H9 (cell line): ENCODE measurements at regions not wholly inside any gene's neighbourhood (a gene's known extent, or its start where the extent isn't known, plus 50 kb on each side); places are given as distances from the start of the nearest gene placed in this dataset.

ENCODE experiments used
- DNase-seq: peaks from one replicate; pipeline ENCODE4 v3.0.0-alpha.2; 2017
- H2AFZ ChIP-seq: one replicate; pipeline ENCODE4 v1.6.1; 2013; ENCODE audit warnings: mild to moderate bottlenecking, low read length, control low read depth, moderate library complexity
- H2AK5ac ChIP-seq: 2 replicates; pipeline ENCODE4 v1.6.1; 2013; ENCODE audit warnings: low read length, control low read depth, mixed read lengths; ENCODE audit not compliant: insufficient read length
- H2BK120ac ChIP-seq: one replicate; pipeline ENCODE4 v1.6.1; 2013; ENCODE audit warnings: low read depth, mild to moderate bottlenecking, low read length, control low read depth, inconsistent platforms; ENCODE audit not compliant: poor library complexity, severe bottlenecking
- H2BK12ac ChIP-seq: 2 replicates; pipeline ENCODE4 v1.6.1; 2013; ENCODE audit warnings: low read length, control low read depth, mixed read lengths, low read depth; ENCODE audit not compliant: insufficient read length
- H2BK15ac ChIP-seq: 2 replicates; pipeline ENCODE4 v1.6.1; 2013; ENCODE audit warnings: low read depth, low read length, control low read depth
- H2BK20ac ChIP-seq: one replicate; pipeline ENCODE4 v1.6.1; 2013; ENCODE audit warnings: low read depth, mild to moderate bottlenecking, low read length, control low read depth, inconsistent platforms; ENCODE audit not compliant: poor library complexity, severe bottlenecking
- H2BK5ac ChIP-seq: 2 replicates; pipeline ENCODE4 v1.6.1; 2013; ENCODE audit warnings: low read length, control low read depth, mixed read lengths; ENCODE audit not compliant: insufficient read length
- H3K14ac ChIP-seq: 2 replicates; pipeline ENCODE4 v1.6.1; 2013; ENCODE audit warnings: low read length, control low read depth; ENCODE audit not compliant: insufficient read depth
- H3K18ac ChIP-seq: 2 replicates; pipeline ENCODE4 v1.6.1; 2013; ENCODE audit warnings: low read depth, mild to moderate bottlenecking, mixed read lengths, low read length, control low read depth; ENCODE audit not compliant: insufficient read length
- H3K23ac ChIP-seq: 2 replicates; pipeline ENCODE4 v1.6.1; 2013; ENCODE audit warnings: low read length, control low read depth, mixed read lengths, low read depth; ENCODE audit not compliant: insufficient read length
- H3K23me2 ChIP-seq: 2 replicates; pipeline ENCODE4 v1.6.1; 2013; ENCODE audit warnings: low read depth, mild to moderate bottlenecking, mixed read lengths, low read length, control low read depth; ENCODE audit not compliant: insufficient read length, poor library complexity, severe bottlenecking
- H3K27ac ChIP-seq: 2 replicates; pipeline ENCODE4 v1.5.1; 2013; ENCODE audit warnings: low read length, control low read depth, mixed read lengths, low read depth; ENCODE audit not compliant: insufficient read length
- H3K27me3 ChIP-seq: 2 replicates; pipeline ENCODE4 v1.6.1; 2013; ENCODE audit warnings: low read length, control low read depth, inconsistent platforms; ENCODE audit not compliant: insufficient read depth
- H3K4ac ChIP-seq: 2 replicates; pipeline ENCODE4 v1.6.1; 2013; ENCODE audit warnings: low read depth, mild to moderate bottlenecking, control low read depth, inconsistent platforms, low read length, moderate library complexity
- H3K4me1 ChIP-seq: 2 replicates; pipeline ENCODE4 v1.6.1; 2013; ENCODE audit warnings: low read length, control low read depth, inconsistent platforms; ENCODE audit not compliant: insufficient read depth
- H3K4me2 ChIP-seq: 2 replicates; pipeline ENCODE4 v1.6.1; 2013; ENCODE audit warnings: low read length, control low read depth, mixed read lengths; ENCODE audit not compliant: insufficient read length, insufficient read depth
- H3K56ac ChIP-seq: 2 replicates; pipeline ENCODE4 v1.6.1; 2013; ENCODE audit warnings: low read depth, mild to moderate bottlenecking, mixed read lengths, low read length, control low read depth; ENCODE audit not compliant: insufficient read length
- H3K79me1 ChIP-seq: 2 replicates; pipeline ENCODE4 v1.6.1; 2013; ENCODE audit warnings: low read depth, mild to moderate bottlenecking, moderate library complexity, low read length, control low read depth, inconsistent platforms; ENCODE audit not compliant: insufficient read depth, poor library complexity, severe bottlenecking
- H3K79me2 ChIP-seq: 2 replicates; pipeline ENCODE4 v1.6.1; 2013; ENCODE audit warnings: low read length, control low read depth, inconsistent platforms; ENCODE audit not compliant: insufficient read depth
- H3K9ac ChIP-seq: 2 replicates; pipeline ENCODE4 v1.6.1; 2013; ENCODE audit warnings: low read length, control low read depth, mixed read lengths; ENCODE audit not compliant: insufficient read length; ENCODE audit errors: extremely low read depth
- H3K9me3 ChIP-seq: one replicate; pipeline ENCODE4 v1.6.1; 2013; ENCODE audit warnings: low read depth, low read length, inconsistent platforms; ENCODE audit not compliant: control insufficient read depth
- H3T11ph ChIP-seq: one replicate; pipeline ENCODE4 v1.6.1; 2013; ENCODE audit warnings: mild to moderate bottlenecking, low read length, control low read depth, inconsistent platforms
- H4K20me1 ChIP-seq: one replicate; pipeline ENCODE4 v1.6.1; 2013; ENCODE audit not compliant: control insufficient read depth, insufficient read length, insufficient read depth
- H4K5ac ChIP-seq: 2 replicates; pipeline ENCODE4 v1.6.1; 2013; ENCODE audit warnings: low read depth, mild to moderate bottlenecking, mixed read lengths, low read length, control low read depth; ENCODE audit not compliant: insufficient read length
- H4K8ac ChIP-seq: replicated peaks from 2 replicates; pipeline ENCODE4 v1.6.1; 2013; ENCODE audit warnings: low read length, control low read depth, mixed read lengths, low read depth; ENCODE audit not compliant: insufficient read length
- H4K91ac ChIP-seq: 2 replicates; pipeline ENCODE4 v1.6.1; 2013; ENCODE audit warnings: low read depth, mild to moderate bottlenecking, moderate library complexity, mixed read lengths, low read length, control low read depth; ENCODE audit not compliant: insufficient read length
- H3K27ac Mint-ChIP-seq, 3 experiments: 2 replicates in 2 of 3; 3 replicates in 1 of 3; pipeline ENCODE4 v1.8.0; 2020 to 2021; ENCODE audit warnings: mixed read lengths in 3 of 3, mild to moderate bottlenecking in 1 of 3, moderate library complexity in 1 of 3
- H3K27me3 Mint-ChIP-seq: 2 replicates; pipeline ENCODE4 v1.8.0; 2021; ENCODE audit warnings: low read depth, mild to moderate bottlenecking, moderate library complexity, mixed read lengths
- H3K36me3 Mint-ChIP-seq, 3 experiments: 2 replicates in 2 of 3; 3 replicates in 1 of 3; pipeline ENCODE4 v1.8.0; 2020 to 2021; ENCODE audit warnings: low read depth in 3 of 3, mixed read lengths in 3 of 3; ENCODE audit not compliant: insufficient read depth in 1 of 3
- H3K4me1 Mint-ChIP-seq, 2 experiments: 2 replicates each; pipeline ENCODE4 v1.8.0; 2020; ENCODE audit warnings: mixed read lengths in 2 of 2
- H3K4me3 Mint-ChIP-seq, 2 experiments: 2 replicates in 1 of 2; 3 replicates in 1 of 2; pipeline ENCODE4 v1.8.0; 2020 to 2021; ENCODE audit warnings: mild to moderate bottlenecking in 2 of 2, mixed read lengths in 2 of 2, moderate library complexity in 1 of 2
- H3K9me3 Mint-ChIP-seq, 2 experiments: 2 replicates in 1 of 2; 3 replicates in 1 of 2; pipeline ENCODE4 v1.8.0; 2020; ENCODE audit warnings: mild to moderate bottlenecking in 2 of 2, mixed read lengths in 2 of 2, moderate library complexity in 1 of 2
- CTCF ChIP-seq: fragments of 200-600 bp; sonication (generic); conservative IDR thresholded peaks from 3 replicates; pipeline ENCODE4 v1.8.0; 2021; ENCODE audit warnings: antibody characterized with exemption, mild to moderate bottlenecking
- WGBS: extraction: QIAGEN DNeasy Blood & Tissue Kit; methylation state at CpG from one replicate; pipeline ENCODE4 v1.1.7; 2013; ENCODE audit warnings: missing lambda C conversion rate, low lambda C conversion rate, mixed read lengths; ENCODE audit not compliant: insufficient read length; ENCODE audit errors: extremely low coverage; 5-methylcytosine and 5-hydroxymethylcytosine counted together

DNA sequence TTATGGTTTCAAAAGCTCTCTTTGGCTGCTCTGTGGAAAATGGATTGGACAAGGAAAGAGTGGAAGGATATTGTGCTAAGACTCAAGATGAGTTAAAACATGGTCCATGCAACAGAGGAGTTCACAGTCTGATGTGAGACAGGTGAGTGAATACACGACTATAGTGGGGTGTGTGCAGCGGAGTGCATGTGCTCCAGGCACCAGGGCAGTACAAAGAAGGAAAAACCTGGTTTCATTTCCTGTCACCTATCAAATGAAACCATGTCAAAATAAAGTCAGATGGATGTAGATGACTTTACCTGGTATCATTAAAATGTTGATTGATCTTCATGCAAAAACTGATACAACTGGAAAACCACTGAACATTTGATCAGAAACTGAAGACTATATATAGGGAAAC lies 241.0 kb upstream of the RASGEF1B start:
- Histone ChIP-seq H2BK15ac (no peak overlapping the region), H3K9me3 (no peaks in the 10 kb centered on the region), H2BK5ac (no peak overlapping the region), H4K91ac (no peak overlapping the region), H3K18ac (no peak overlapping the region), H3K23ac (no peak overlapping the region), H3K56ac (no peak overlapping the region), H3K4ac (no peak overlapping the region), H3K9ac (no peak overlapping the region), H4K5ac (no peak overlapping the region), H2AK5ac (no peak overlapping the region), H2BK12ac (no peak overlapping the region), H3K27me3 (no peaks in the 10 kb centered on the region), H3K4me1 (no peaks in the 10 kb centered on the region; the same call in 1 of the 2 replicates), H2BK20ac (no peak overlapping the region), H3K27ac (no peak overlapping the region), H2AFZ (no peak overlapping the region), H3K14ac (no peak overlapping the region), H4K20me1 (no peaks in the 10 kb centered on the region), H2BK120ac (no peak overlapping the region), H3K79me1 (no peaks in the 10 kb centered on the region), H3T11ph (no peak overlapping the region), H3K23me2 (no peaks in the 10 kb centered on the region), H3K79me2 (no peaks in the 10 kb centered on the region), H4K8ac (no peak overlapping the region), H3K4me2 (no peak overlapping the region)
- Mint-ChIP-seq H3K4me1 (peaks cover 17 to 22% of the 10 kb centered on the region in 2 experiments), H3K4me3 (no peak overlapping the region), H3K36me3 (peaks cover 0 to 2% (median 0%) of the 10 kb centered on the region in 3 experiments; a peak in 1 of 7 replicates), H3K9me3 (no peaks in the 10 kb centered on the region; a peak in 1 of 5 replicates), H3K27me3 (no peaks in the 10 kb centered on the region; the same call in none of the 2 replicates), H3K27ac (no peak overlapping the region)
- TF ChIP-seq CTCF: no peak
- DNase-seq: no peak
- no CpG with 5 or more reads among the region's 2 CpGs for WGBS
